ENCODE measurements at regions not wholly inside any gene's neighbourhood (a gene's known extent, or its start where the extent isn't known, plus 50 kb on each side); places are given as distances from the start of the nearest gene placed in this dataset.
A peak's percentile ranks its signal among the peaks of the same experiment; 100 is the strongest.
"Not testable (repeated sequence)": the region's sequence is repeated elsewhere in the genome, so short reads cannot be mapped to it uniquely, and the experiment has no call there.

DNA sequence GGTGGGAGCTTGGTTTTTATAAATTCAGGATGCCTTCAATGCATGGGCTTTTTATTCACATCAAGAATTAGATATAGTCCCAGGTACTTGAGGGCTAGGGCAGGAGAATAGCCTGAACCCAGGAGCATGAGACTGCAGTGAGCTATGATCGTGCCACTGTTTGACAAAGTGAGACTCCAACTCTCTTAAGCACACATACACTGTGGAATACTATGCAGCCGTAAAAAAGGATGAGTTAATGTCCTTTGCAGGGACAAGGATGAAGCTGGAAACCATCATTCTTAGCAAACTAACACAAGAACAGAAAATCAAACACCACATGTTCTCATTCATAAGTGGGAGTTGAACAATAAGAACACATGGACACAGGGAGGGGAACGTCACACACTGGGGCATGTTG is 470.0 kb downstream of the SETD4 start:
- DNase-seq, result not testable (repeated sequence)

- no peak for DNase-seq
Measured at GRCh38 chr21:35587841-35588380, 472.4 kb downstream of the SETD4 start.

GRCh38 chr21:35586305-35586704 is 474.0 kb downstream of the SETD4 start:
- no peak for DNase-seq

DNA sequence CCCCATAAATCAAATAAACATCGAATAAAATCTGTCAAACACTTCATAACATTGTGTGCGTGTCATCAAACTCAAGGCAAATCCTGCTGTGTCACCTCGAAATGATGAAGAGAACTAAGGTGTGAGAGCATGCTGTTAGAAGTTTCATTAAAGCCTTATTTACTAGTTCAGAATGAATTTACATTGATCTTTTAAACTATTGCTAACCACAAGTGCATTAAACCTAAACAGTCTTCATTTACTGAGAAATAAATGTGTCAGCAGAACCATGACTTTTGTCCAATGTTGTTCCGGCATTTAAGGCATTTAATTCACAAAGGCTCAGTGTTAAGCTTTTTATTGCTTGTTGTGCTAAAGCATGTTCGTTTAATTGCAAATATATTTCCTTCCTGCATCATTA is 474.4 kb downstream of the SETD4 start:
- no peak for DNase-seq

GRCh38 chr21:35585155-35585554 is 475.2 kb downstream of the SETD4 start:
- DNase-seq, result no peak

DNA sequence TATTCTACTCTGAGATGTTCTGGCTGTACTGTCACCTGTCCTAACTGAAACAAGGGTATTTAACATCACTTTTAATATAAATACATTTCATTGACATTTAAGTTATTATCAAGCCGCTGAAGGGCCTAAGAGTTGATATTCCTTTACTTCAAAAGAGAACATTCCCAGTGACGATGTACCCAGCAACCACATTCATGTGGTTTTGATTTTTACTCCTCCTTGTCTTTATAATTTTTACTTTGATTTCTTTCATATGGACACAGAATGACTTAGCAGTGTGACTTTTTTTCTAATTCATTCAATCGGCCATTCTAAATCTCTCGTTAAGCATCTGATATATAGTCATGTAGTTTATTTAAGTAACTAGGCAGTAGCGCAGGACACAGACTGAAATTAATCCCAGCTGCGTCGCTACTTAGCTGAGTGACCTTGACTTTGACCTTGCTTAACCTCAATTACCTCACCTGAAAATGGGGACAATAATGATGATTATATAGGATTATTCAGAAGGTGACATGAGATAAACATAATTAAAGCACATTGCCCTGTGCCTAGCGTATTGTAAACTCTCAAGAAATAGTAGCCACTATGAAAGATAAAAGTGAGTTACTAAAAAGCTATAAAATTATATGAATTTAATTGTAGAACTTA is 476.6 kb downstream of the SETD4 start:
- no peak for DNase-seq

GRCh38 chr21:35582731-35583130 is 477.6 kb downstream of the SETD4 start:
- DNase-seq, result no peak

DNA sequence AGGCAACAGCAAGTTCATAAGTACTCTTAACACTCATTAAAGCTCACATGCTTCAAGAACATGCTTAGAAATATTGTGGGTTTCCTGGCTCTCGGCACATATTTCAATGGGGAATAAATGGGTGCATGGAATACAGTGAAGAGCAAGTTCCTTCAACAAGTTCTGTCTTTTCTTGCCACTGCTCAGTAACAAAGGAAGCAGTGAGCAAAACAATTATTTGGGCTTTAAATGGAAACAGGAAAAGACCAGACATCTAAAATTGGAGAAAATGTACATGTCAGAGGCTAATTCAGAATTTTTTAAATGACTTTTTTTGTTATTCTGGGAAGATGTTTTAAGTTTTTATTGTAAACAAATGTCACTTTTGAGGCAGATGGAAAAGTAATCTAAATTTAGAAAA is 478.7 kb downstream of the SETD4 start:
- DNase-seq, result no peak

GRCh38 chr21:35579520-35580293 is 480.6 kb downstream of the SETD4 start:
- no peak for DNase-seq

GRCh38 chr21:35578831-35579471 is 481.4 kb downstream of the SETD4 start:
- DNase-seq, result no peak

DNA sequence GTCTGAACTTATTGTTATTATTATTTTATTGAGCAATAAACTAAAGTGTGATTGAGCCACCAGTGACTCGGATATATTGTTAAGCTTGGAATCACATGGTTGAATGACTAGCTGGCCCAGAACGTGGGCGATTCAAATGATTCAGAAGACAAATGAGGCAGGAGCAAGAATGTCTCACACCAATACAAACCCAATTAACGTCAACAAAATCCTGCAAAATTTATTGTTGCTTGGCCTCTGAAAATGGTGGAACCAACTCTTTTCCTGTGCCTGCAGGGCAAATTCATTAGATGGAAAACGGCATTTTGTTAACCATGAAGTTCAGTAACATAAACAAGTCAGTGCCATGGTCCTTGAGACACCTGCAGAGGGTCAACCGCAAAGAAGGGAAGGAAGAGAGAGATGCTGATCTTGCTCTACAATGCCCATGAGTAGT is 482.0 kb downstream of the SETD4 start:
- peak; percentile 85 for DNase-seq

DNA sequence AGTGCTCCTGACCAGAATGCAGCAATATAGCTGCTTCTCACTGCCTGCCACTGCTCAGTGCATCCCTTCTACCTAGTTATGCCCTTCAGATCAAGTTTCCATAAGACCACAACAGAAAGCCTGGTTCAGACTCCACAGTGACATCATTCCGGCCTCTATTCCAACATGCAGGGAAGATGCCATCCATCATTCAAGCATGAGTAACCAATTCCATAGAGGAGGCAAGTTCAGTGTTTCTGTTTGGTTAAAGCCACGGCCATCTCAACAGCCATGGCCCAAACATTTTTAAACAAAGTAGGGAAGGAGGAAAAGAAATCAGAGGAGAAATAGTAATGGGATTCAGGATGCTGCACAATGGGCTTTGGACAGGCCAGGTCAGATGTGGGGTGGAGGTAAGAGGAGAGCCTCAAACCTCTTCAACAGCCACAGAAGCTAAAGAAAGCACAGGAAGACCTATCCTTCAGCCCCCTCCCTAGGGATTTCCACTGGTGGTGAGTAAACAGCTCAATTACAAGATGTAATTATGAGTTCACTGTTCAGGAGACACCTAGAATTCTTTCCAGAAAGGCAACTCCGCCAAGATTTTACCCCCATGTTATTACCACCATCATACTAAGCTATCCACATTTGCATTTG is 484.9 kb downstream of the SETD4 start:
- peak; percentile 78 for DNase-seq

DNA sequence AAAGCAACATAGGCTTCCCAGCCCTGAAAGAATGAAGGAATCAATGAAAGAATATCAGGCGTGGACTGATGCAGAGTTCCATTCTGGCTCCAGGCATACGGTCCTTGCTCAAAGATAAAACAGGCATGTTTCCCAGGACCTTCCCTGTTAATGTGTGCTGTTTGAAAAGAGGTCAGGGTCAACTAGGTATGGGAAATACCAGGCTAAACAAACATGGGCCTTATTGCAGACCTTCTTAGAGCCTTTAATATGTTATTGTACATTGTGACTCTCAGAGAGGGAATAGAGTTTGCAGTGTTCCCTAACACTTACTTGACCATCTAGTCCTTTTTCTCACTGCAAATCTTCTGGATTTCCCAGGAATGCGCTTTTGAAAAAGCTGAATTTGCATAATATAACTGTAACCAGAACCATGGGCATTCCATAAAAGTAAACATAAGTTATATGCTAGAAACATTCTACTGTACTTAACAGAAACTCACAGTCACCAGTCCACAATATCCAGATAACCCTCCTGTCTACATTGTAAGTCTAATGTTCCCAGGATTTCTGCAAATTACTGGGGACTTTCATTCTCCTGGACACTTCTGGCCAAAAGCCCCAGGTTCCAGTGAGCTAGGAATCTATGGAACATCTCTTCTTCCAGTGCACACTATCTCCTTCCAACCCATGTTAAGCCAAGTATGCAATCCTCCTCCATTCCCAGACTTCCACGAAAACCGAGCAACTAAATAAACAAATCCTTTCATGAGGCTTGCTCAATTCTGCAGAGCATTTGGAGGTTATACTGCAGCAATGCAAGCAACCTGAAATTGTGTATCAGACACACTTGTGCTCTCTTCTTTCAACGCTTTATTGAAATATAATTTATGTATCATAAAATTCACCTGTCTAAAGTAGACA is 486.6 kb downstream of the SETD4 start:
- DNase-seq, result peak; percentile 21

DNA sequence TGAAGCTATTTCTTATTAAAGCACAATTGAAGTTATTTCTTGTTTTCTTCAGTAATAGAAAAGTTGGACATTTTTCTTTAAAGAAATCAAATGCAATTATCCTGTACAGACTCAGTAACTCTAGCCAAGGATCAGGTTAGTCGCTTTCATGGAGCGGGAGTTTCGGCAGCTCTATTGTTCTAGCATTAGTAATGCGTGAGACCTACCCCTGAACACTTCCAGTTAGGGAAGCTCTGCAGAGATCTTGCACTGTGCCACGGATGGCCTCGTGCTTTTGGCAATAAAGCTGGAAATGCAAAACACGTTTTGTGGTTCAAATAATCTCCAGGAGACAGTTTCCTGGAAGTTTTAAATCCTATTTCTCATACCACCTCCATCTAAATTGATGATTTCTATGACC is 488.4 kb downstream of the SETD4 start:
- no peak for DNase-seq

DNA sequence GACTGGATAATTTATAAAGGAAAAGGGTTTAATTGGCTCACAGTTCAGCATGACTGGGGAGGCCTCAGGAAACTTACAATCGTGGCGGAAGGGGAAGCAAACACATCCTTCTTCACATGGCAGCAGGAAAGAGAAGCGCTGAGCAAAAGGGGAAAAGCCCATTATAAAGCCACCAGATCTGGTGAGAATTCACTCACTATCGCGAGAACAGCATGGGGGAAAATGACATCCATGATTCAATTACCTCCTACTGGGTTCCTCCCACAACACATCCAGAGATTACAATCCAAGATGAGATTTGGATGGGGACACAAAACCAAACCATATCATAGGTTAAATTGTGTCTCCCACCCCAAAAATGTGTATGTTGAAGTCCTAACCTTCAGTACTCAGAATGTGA is 491.7 kb downstream of the SETD4 start:
- DNase-seq, result no peak

DNA sequence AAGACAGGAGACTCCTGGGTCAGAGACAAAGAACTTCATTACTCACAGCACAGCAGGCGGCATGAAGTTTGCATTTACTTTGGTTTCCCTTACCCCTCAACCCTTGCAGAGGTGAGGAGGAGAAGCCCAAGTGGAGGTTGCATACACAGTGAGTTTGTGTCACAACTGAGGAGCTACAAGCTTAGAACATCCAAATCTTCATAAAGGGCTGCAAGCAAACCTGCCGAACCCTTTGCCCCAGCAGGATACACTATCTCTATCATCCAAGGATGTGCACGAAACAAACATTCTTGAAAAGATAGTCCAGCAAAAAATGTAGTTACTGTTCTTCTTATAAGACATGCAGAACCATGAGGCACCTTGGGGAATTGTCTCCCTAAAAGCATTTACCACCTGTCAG is 493.5 kb downstream of the SETD4 start:
- DNase-seq, result no peak

DNA sequence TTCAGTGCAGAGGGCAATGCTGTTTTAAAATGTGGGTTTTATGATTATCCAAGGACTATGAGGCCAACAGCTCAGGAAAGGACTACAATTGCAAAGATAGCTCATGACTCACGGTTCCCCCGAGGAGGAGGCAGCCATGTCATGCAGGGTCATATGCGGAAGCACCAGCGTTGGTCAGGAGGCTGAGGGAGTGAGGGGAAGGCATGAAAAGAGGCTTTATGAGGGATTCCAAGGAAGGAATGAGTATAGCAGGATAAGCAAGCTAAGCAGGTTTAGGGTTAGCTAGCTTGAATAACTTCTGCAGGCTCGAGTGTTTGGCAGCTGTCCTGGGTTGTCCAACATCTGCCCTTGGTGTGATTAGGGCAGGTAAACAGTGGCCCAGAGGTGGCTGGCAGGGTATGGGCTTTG is 495.1 kb downstream of the SETD4 start:
- peak; percentile 81 for DNase-seq

GRCh38 chr21:35563885-35564451 is 496.4 kb downstream of the SETD4 start:
- DNase-seq, result no peak

DNA sequence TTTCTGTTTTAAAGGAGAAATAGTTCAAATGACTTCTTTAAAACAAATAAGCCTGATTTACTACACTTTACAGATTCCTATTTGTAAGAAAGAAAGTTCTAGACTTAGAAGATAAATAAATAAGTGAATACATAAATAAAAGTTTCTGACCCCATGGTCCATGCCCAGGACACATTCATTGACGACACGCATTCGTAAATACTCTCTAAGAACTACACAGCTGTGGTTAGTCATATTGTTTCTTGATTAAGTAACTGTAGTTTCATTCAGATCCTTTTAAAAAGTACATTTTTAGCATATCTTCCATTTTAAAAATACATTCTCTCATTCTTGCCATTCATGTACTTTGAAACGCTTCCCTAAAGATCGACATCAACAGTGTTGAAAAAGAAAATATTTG is 497.4 kb downstream of the SETD4 start:
- DNase-seq, result no peak

DNA sequence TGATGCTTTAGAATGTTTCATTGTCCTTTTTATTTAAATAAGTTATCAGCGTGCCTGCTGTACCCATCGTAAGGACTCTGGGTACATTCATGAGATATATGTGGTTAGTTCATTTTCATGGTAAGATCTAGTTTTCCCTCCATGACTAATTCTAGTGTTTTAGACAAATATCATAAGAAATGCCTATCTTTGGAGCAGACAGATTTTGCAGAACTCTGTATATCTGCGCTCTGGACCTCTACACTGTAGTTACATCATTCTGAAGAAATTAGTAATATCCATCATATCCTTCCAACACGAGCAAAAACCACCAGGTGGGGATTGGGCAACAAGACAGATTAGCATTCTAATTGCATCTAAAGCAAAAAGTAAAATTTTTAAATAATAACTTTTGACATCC is 499.2 kb downstream of the SETD4 start:
- no peak for DNase-seq

DNA sequence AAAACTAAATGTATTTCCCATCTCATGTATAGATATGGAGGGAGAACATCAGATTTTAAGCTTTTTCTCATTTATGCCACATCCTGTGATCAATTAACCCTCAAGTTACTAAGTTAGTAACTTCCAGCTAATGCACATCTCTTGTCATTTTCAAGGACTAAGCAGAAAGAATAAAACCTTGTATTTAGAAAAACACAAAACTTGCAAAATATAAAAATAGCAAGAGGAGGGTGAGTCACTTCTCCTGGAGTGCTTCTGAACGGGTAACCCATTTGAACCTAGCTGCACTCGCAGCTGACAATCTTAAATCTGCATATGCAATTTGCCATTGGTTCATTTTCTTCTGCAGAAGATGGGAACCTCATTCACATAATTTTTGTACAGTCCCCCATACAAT is 500.5 kb downstream of the SETD4 start:
- no peak for DNase-seq

All from kidney glomerular epithelial cell (primary cell).